OCI-LY1 (cell line): ENCODE measurements at regions not wholly inside any gene's neighbourhood (a gene's known extent, or its start where the extent isn't known, plus 50 kb on each side); places are given as distances from the start of the nearest gene placed in this dataset.
"Not testable (repeated sequence)": the region's sequence is repeated elsewhere in the genome, so short reads cannot be mapped to it uniquely, and the experiment has no call there.

ENCODE experiments used
- H2AFZ ChIP-seq: fragments of 200-600 bp; sonication (generic), shearing (Covaris generic); 2 replicates; pipeline ENCODE4 v1.6.0; 2014; ENCODE audit warnings: antibody characterized with exemption, mild to moderate bottlenecking, low read length
- H3F3A ChIP-seq: fragments of 200-600 bp; sonication (generic), shearing (Covaris generic); 2 replicates; pipeline ENCODE4 v1.6.0; 2014; ENCODE audit warnings: mild to moderate bottlenecking, antibody characterized with exemption, low read length, moderate library complexity; ENCODE audit not compliant: insufficient read depth
- H3K27ac ChIP-seq: fragments of 200-600 bp; sonication (generic); 2 replicates; pipeline ENCODE4 v1.5.1; 2014; ENCODE audit warnings: low read length, mixed run types, mild to moderate bottlenecking, low read depth; ENCODE audit not compliant: poor library complexity, severe bottlenecking
- H3K27me3 ChIP-seq: fragments of 200-600 bp; sonication (generic); 2 replicates; pipeline ENCODE4 v1.6.0; 2014; ENCODE audit warnings: antibody characterized with exemption, mild to moderate bottlenecking, low read length, moderate library complexity; ENCODE audit not compliant: insufficient read depth
- H3K36me3 ChIP-seq: fragments of 200-600 bp; sonication (generic); 2 replicates; pipeline ENCODE4 v1.6.1; 2014; ENCODE audit warnings: mild to moderate bottlenecking, antibody characterized with exemption, low read length, moderate library complexity, mixed read lengths; ENCODE audit not compliant: insufficient read depth
- H3K4me1 ChIP-seq: fragments of 200-600 bp; sonication (generic); 2 replicates; pipeline ENCODE4 v1.5.1; 2014; ENCODE audit warnings: mild to moderate bottlenecking, low read length, moderate library complexity; ENCODE audit not compliant: insufficient read depth, severe bottlenecking
- H3K4me2 ChIP-seq: fragments of 200-600 bp; sonication (generic), shearing (Covaris generic); 2 replicates; pipeline ENCODE4 v1.6.1; 2014; ENCODE audit warnings: low read length
- H3K4me3 ChIP-seq: fragments of 200-600 bp; sonication (generic); 2 replicates; pipeline ENCODE4 v1.5.1; 2014; ENCODE audit warnings: low read length, low read depth, mild to moderate bottlenecking, mixed read lengths; ENCODE audit not compliant: poor library complexity, severe bottlenecking
- H3K79me2 ChIP-seq: fragments of 200-600 bp; shearing (Covaris generic); 2 replicates; pipeline ENCODE4 v1.6.1; 2016; ENCODE audit warnings: mixed run types, low read length, mixed read lengths; ENCODE audit not compliant: insufficient read depth
- H3K9ac ChIP-seq: fragments of 200-600 bp; sonication (generic), shearing (Covaris generic); 2 replicates; pipeline ENCODE4 v1.6.1; 2014; ENCODE audit warnings: mild to moderate bottlenecking, low read length, mixed read lengths
- H3K9me2 ChIP-seq: fragments of 200-600 bp; sonication (generic), shearing (Covaris generic); 2 replicates; pipeline ENCODE4 v1.6.1; 2014; ENCODE audit warnings: low read depth, mild to moderate bottlenecking, low read length, mixed read lengths
- H3K9me3 ChIP-seq: fragments of 200-600 bp; shearing (Covaris generic); 2 replicates; pipeline ENCODE4 v1.6.1; 2014; ENCODE audit warnings: low read length, mixed read lengths
- H4K20me1 ChIP-seq: fragments of 200-600 bp; sonication (generic), shearing (Covaris generic); 2 replicates; pipeline ENCODE4 v1.6.0; 2016; ENCODE audit warnings: mild to moderate bottlenecking, low read length; ENCODE audit not compliant: insufficient read depth
- CTCF ChIP-seq: fragments of 200-600 bp; sonication (generic), shearing (Covaris generic); IDR thresholded peaks from 2 replicates; pipeline ENCODE4 v1.5.1; 2017; ENCODE audit warnings: mild to moderate bottlenecking, antibody characterized with exemption, low read length, moderate library complexity, mixed read lengths
- EZH2 ChIP-seq: fragments of 200-600 bp; sonication (generic), shearing (Covaris generic); IDR thresholded peaks from 2 replicates; pipeline ENCODE4 v1.8.0; 2017; ENCODE audit warnings: borderline replicate concordance, mixed run types, mild to moderate bottlenecking, antibody characterized with exemption, low read length, moderate library complexity, mixed read lengths

- Histone ChIP-seq H3K9ac (no peak overlapping the region), H3K36me3 (no peaks in the 10 kb centered on the region), H3K9me3 (no peaks in the 10 kb centered on the region), H3F3A (no peaks in the 10 kb centered on the region), H3K27ac (no peak overlapping the region), H3K4me2 (no peak overlapping the region), H3K27me3 (no peaks in the 10 kb centered on the region), H3K9me2 (no peaks in the 10 kb centered on the region), H3K79me2 (no peaks in the 10 kb centered on the region), H3K4me1 (no peaks in the 10 kb centered on the region), H4K20me1 (no peaks in the 10 kb centered on the region), H3K4me3 (no peak overlapping the region), H2AFZ (no peak overlapping the region)
- TF ChIP-seq EZH2 (no peak), CTCF (no peak)
These were observed 239.1 kb downstream of the USP25 start for GRCh38 chr21:15968776-15969310.

- Histone ChIP-seq H3K4me2 (no peak overlapping the region), H3K9me3 (no peaks in the 10 kb centered on the region), H3K9ac (no peak overlapping the region), H3K36me3 (no peaks in the 10 kb centered on the region), H3K9me2 (no peaks in the 10 kb centered on the region), H3K27me3 (no peaks in the 10 kb centered on the region), H2AFZ (no peak overlapping the region), H3K4me1 (no peaks in the 10 kb centered on the region), H3K4me3 (no peak overlapping the region), H3F3A (no peaks in the 10 kb centered on the region), H3K27ac (no peak overlapping the region), H3K79me2 (no peaks in the 10 kb centered on the region), H4K20me1 (no peaks in the 10 kb centered on the region)
- TF ChIP-seq EZH2 = no peak
- TF ChIP-seq CTCF = peak; percentile 57
These were observed 247.0 kb downstream of the USP25 start for GRCh38 chr21:15976807-15977206.

- Histone ChIP-seq H2AFZ (no peak overlapping the region), H3K36me3 (no peaks in the 10 kb centered on the region), H3K27me3 (no peaks in the 10 kb centered on the region), H3K9me2 (no peaks in the 10 kb centered on the region), H3K4me1 (no peaks in the 10 kb centered on the region), H3K9ac (no peak overlapping the region), H3K9me3 (no peaks in the 10 kb centered on the region), H3K4me3 (no peak overlapping the region), H3F3A (no peaks in the 10 kb centered on the region), H3K27ac (no peak overlapping the region), H3K79me2 (no peaks in the 10 kb centered on the region), H4K20me1 (no peaks in the 10 kb centered on the region), H3K4me2 (no peak overlapping the region)
- TF ChIP-seq CTCF = no peak
- TF ChIP-seq EZH2 = no peak
These were observed 248.5 kb downstream of the USP25 start for GRCh38 chr21:15978215-15978738.

GRCh38 chr21:15979493-15979892 lies 249.7 kb downstream of the USP25 start:
- H3K27ac ChIP-seq = not testable (repeated sequence)

More at GRCh38 chr21:15979493-15979892, 249.7 kb downstream of the USP25 start:
- H3F3A ChIP-seq, H3K79me2 ChIP-seq, H3K9me2 ChIP-seq, H3K36me3 ChIP-seq, H3K4me3 ChIP-seq, H3K9me3 ChIP-seq, H3K27me3 ChIP-seq, H4K20me1 ChIP-seq, H3K4me2 ChIP-seq, H3K9ac ChIP-seq, H3K4me1 ChIP-seq, H2AFZ ChIP-seq: not testable (repeated sequence)
